ENCODE measurements at regions not wholly inside any gene's neighbourhood (a gene's known extent, or its start where the extent isn't known, plus 50 kb on each side); places are given as distances from the start of the nearest gene placed in this dataset.

- DNase-seq: no peak
Observed at GRCh38 chr2:150570712-150571111, 83.2 kb upstream of the RND3 start.

DNA sequence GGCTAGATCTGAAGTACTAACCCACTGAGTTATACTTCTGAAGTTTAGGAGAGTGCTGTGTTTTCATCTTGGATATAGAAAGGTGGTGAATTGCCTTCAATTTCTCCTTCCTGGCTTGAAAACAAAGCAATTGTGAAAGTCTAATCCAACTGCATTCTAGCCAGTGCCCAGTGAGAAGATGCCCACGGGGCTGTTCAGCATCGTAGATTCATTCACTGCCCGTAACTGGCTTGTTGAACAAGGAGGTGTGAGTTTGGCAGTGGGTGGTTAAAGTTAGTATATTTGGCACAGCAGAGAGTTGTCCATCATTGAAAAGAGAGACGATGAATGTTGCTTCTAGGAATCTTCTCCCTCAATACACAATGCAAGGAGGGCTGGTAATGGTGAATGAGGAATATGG is 82.3 kb upstream of the RND3 start:
- DNase-seq: no peak

- DNase-seq: no peak
Observed at GRCh38 chr2:150567771-150568301, 80.4 kb upstream of the RND3 start.

DNA sequence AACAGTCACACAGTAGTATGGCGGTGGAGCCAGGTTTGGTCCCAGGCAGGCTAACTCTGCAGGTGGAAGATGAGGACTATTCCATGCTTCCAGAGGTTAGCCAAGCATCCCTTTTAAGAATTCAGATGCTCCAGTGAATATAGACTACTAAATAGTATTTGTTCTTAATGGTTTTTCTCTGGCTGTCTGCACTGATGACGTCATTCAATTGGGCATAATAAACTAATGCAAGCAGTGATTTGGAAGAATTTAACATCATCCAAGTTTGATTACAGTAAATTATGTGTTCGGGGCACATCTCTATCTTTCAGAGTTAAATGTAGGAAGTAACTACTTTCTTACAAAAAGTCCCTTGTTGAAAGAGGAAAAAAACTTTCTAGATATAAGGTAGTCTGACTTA is 78.8 kb upstream of the RND3 start:
- DNase-seq: no peak

DNA sequence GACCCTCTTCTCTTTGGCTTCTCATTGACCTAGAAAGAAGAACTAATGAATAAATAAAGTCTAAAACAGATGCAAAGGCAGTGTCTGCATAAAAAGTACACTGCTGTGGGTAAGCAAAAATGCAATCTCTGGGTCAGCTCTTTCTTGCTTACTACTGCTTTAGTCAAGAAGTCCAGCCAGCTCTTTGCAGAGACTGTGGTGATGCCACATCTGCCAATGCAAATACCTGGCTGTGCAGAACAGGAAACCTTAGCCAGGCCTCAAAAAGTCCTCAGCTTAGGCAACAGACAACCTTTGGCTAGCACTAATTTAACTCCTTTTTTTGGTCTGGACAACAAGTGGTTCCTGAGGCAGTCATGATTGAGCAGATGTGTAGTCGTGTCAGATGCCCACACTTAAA is 73.6 kb upstream of the RND3 start:
- peak; percentile 30 for DNase-seq

DNA sequence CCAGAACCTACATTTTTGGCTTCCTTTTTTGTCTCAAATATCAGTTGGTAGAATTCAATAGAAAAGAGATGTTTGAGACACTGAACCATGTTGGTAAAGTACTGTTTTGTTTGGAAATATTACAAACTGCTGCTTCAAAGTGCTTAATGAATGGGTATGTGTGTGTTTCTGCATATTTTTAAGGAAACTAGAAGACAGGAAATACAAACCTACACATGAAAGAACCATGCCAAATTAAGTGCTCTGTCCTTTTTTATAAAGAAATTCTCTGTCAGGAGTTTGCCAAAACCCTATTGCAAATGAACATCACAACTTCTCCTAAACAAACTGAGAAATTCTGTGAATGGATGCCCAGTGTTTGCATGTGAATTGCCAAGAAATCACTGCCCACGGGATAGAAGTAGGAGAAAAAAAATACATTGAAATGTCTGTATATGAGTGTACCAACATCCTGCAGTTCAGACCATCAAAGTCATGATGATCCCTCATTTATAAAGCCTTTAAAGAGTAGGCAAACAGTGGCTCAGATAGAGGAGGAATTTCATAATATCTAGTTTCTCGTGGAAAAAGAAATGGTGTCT is 69.6 kb upstream of the RND3 start:
- DNase-seq: no peak

- no peak for DNase-seq
Observed at GRCh38 chr2:150555611-150556356, 68.3 kb upstream of the RND3 start.

GRCh38 chr2:150554046-150554445 is 66.6 kb upstream of the RND3 start:
- no peak for DNase-seq

DNA sequence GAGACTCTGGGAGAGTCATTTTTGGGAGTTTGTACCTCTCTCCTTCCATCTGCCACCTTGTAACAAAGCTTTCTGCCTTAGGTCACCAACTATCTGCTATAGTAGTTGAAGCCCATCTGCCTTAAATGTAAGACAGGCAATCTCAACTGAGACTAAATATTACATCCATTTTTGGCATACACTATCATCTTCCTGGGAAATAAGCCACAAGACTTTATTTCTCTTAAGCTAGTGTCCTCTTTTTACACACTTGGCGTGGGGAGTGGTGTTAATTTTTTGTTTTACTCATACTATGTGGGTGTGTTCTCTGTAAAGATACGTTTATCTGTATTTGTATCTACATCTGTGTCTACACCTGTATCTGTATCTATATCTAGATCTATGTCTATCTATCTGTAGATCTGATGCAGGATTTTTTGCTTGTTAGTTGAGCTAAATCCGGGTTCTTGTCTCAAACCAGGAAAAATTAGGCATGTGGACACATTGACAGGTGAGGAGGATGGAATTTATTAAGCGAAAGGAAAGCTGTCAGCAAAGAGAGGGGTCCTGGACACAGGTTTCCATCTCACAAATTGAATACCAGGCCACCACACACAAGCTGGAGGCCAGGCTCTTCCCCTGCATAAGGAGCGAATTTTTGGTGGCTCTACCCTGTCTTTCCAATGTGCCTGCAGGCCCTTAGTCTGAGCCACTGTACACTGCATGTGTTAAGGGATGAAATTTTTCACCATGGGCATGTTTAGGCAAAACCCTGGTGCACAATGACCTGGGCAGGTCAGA is 64.8 kb upstream of the RND3 start:
- no peak for DNase-seq

DNA sequence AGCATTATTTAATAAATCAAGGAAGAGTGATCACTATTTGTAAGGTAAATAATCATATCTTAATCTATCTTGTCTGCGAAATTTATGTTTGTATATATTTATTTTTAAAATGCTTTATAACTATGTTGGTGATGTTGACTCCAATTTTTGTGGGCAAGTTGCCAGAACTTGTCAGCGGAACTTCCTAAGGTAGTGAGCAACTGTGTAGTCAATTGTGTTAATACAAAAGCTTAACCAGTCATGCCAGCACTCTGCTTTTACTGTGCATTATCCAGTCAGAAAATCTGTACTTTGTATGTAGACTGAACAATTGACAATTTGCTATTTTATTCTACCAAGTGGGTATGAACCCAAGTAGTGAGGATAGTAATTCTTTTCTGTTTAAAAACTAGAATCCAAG is 61.9 kb upstream of the RND3 start:
- DNase-seq: no peak

GRCh38 chr2:150548527-150548926 is 61.1 kb upstream of the RND3 start:
- peak; percentile 34 for DNase-seq

GRCh38 chr2:150545916-150546315 is 58.4 kb upstream of the RND3 start:
- no peak for DNase-seq

- DNase-seq: no peak
Observed at GRCh38 chr2:150544731-150545130, 57.3 kb upstream of the RND3 start.

GRCh38 chr2:150542692-150543091 is 55.2 kb upstream of the RND3 start:
- no peak for DNase-seq

DNA sequence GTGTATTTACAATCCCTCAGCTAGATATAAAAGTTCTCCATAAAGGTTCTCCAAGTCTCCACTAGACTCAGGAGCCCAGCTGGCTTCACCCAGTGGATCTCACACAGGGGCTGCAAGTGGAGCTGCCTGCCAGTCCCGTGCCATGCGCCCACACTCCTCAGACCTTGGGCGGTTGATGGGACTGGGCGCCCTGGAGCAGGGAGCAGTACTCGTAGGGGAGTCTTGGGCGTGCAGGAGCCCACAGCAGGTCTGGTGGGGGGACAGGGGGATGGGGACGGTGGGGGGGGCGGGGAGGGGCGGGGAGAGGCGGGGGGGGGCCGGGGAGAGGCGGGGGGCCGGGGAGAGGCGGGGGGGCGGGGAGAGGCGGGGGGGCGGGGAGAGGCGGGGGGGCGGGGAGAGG is 54.7 kb upstream of the RND3 start:
- no peak for DNase-seq

GRCh38 chr2:150538651-150539201 is 51.3 kb upstream of the RND3 start:
- no peak for DNase-seq

Measured in RPMI8226 (cell line).